ENCODE measurements at regions not wholly inside any gene's neighbourhood (a gene's known extent, or its start where the extent isn't known, plus 50 kb on each side); places are given as distances from the start of the nearest gene placed in this dataset.
"Not testable (repeated sequence)": the region's sequence is repeated elsewhere in the genome, so short reads cannot be mapped to it uniquely, and the experiment has no call there.

DNA sequence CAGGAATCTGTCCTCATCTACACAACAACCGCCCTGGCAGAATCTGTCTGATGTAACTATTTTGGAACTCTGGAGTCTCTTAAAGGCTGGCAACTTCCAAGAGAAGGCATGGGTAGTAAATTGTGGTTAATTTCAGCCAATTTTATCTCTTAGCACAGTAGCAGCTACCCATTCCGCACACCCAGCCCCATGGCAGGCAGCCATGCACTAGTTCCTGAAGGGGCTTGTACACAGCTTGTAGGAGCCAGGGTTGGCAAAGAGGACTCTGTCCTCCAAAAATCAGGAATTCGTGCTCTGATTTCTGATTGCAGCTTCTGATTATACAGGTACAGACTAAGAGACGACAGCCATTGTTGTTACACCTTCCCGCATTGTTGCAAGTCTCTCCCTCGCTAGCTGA lies 155.9 kb downstream of the RNF144B start:
- Histone ChIP-seq H3K9me3 (ENCODE audit: control insufficient read depth in 1 of 2, insufficient read depth in 1 of 2, low read length in 2 of 2) (peaks cover 10 to 11% of the 10 kb centered on the region in 2 experiments), H3K4me1 (ENCODE audit: insufficient read depth, low read length) (no peaks in the 10 kb centered on the region), H3K36me3 (ENCODE audit: insufficient read depth, low read length) (no peaks in the 10 kb centered on the region), H3K4me3 (ENCODE audit: low read length) (no peak overlapping the region), H3K27ac (ENCODE audit: low read depth in 1 of 2, low read length in 2 of 2) (no peak overlapping the region), H3K27me3 (ENCODE audit: control insufficient read depth in 1 of 2, insufficient read depth in 2 of 2, low read length in 2 of 2) (peaks cover 0 to 2% of the 10 kb centered on the region in 2 experiments)
- ATAC-seq (ENCODE audit: poor library complexity), result no peak
- Mint-ChIP-seq H3K27me3 (peaks cover 26% of the 10 kb centered on the region), H3K4me3 (no peak overlapping the region), H3K4me1 (ENCODE audit: low read depth) (no peaks in the 10 kb centered on the region), H3K36me3 (ENCODE audit: low read depth) (no peaks in the 10 kb centered on the region), H3K27ac (no peak overlapping the region), H3K9me3 (peaks cover 12% of the 10 kb centered on the region)
- TF ChIP-seq, protein P1, sequence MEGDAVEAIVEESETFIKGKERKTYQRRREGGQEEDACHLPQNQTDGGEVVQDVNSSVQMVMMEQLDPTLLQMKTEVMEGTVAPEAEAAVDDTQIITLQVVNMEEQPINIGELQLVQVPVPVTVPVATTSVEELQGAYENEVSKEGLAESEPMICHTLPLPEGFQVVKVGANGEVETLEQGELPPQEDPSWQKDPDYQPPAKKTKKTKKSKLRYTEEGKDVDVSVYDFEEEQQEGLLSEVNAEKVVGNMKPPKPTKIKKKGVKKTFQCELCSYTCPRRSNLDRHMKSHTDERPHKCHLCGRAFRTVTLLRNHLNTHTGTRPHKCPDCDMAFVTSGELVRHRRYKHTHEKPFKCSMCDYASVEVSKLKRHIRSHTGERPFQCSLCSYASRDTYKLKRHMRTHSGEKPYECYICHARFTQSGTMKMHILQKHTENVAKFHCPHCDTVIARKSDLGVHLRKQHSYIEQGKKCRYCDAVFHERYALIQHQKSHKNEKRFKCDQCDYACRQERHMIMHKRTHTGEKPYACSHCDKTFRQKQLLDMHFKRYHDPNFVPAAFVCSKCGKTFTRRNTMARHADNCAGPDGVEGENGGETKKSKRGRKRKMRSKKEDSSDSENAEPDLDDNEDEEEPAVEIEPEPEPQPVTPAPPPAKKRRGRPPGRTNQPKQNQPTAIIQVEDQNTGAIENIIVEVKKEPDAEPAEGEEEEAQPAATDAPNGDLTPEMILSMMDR (IDR thresholded peaks at IDR 0.05), result no peak
- intact Hi-C loops (cut with DNase I, micrococcal nuclease), result no loop called here
- POLR2A ChIA-PET, result no interaction called here
- DNase-seq, result no peak
- CTCF ChIA-PET, result no interaction called here

DNA sequence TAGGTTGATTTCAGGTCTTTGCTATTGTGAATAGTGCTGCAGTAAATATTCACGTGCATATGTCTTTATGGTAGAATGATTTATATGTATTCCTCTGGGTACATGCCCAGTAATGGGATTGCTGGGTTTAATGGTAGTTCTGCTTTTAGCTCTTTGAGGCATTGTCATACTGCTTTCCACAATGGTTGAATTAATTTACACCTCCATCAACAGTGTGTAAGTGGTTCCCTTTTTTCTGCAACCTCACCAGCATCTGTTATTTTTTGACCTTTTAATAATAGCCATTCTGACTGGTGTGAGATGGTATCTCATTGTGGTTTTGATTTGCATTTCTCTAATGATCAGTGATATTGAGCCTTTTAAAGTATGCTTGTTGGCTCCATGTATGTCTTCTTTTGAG lies 158.0 kb downstream of the RNF144B start:
- H3K4me3 ChIP-seq (ENCODE audit: low read length); H3K27me3 ChIP-seq (ENCODE audit: control insufficient read depth in 1 of 2, insufficient read depth in 2 of 2, low read length in 2 of 2); H3K4me1 ChIP-seq (ENCODE audit: insufficient read depth, low read length); H3K4me3 Mint-ChIP-seq; H3K36me3 Mint-ChIP-seq (ENCODE audit: low read depth); CTCF ChIA-PET; H3K36me3 ChIP-seq (ENCODE audit: insufficient read depth, low read length); ATAC-seq (ENCODE audit: poor library complexity); H3K4me1 Mint-ChIP-seq (ENCODE audit: low read depth); intact Hi-C loops (cut with DNase I, micrococcal nuclease); POLR2A ChIA-PET; H3K27ac ChIP-seq (ENCODE audit: low read depth in 1 of 2, low read length in 2 of 2); DNase-seq; H3K27ac Mint-ChIP-seq: not testable (repeated sequence)
- H3K27me3 Mint-ChIP-seq, result peaks cover 10% of the 10 kb centered on the region
- peaks cover 12% of the 10 kb centered on the region for H3K9me3 Mint-ChIP-seq
- peaks cover 10 to 11% of the 10 kb centered on the region in 2 experiments for H3K9me3 ChIP-seq (ENCODE audit: control insufficient read depth in 1 of 2, insufficient read depth in 1 of 2, low read length in 2 of 2)

DNA sequence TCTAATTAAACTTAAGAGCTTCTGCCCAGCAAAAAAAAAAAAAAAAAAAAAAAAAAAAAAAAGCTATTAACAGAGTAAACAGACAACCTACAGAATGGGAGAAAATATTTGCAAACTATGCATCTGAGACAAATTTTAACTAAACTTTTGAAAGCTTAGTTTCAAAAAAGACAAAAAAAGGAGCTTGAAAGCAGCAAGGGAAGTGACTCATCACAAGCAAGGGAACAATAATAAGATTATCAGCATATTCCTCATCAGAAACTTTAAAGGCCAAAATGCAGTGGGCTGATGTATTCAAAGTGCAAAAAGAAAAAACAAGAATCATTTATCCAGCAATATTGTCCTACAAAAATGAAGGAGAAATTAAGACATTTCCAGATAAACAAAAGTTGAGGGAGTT lies 158.6 kb downstream of the RNF144B start:
- no peaks in the 10 kb centered on the region for H3K36me3 Mint-ChIP-seq (ENCODE audit: low read depth)
- CTCF ChIA-PET, result no interaction called here
- POLR2A ChIA-PET, result no interaction called here

DNA sequence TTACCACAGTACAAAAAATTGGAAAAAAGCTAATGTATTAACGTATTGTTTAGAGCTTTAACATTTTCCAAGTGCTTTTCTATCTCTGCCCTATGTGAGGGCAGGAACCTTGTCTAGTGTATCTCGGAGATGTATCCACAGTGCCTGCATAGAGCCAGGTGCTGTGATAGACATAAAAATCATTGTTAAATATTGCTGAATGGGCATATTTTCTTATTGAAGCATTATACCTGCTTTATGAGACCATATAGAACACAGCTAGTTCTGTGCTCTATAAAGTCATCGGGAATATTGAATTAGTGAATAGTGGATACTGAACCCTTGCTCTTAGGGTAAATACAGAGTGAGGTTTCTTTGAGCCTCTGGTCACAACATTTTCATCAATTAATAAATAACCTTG lies 163.0 kb downstream of the RNF144B start:
- H3K36me3 ChIP-seq (ENCODE audit: insufficient read depth, low read length), result no peaks in the 10 kb centered on the region
- intact Hi-C loops (cut with DNase I, micrococcal nuclease), result no loop called here
- DNase-seq (no peak), ATAC-seq (ENCODE audit: poor library complexity) (no peak)
- peaks cover 21% of the 10 kb centered on the region for H3K27me3 Mint-ChIP-seq
- no peak overlapping the region for H3K4me3 ChIP-seq (ENCODE audit: low read length)
- no peak overlapping the region for H3K4me3 Mint-ChIP-seq
- ChIA-PET CTCF (no interaction called here), POLR2A (no interaction called here)
- H3K27ac ChIP-seq (ENCODE audit: low read depth in 1 of 2, low read length in 2 of 2), result no peak overlapping the region
- TF ChIP-seq, protein P1 (IDR thresholded peaks at IDR 0.05), result no peak
- H3K4me1 Mint-ChIP-seq (ENCODE audit: low read depth), result no peaks in the 10 kb centered on the region
- H3K36me3 Mint-ChIP-seq (ENCODE audit: low read depth), result no peaks in the 10 kb centered on the region
- H3K9me3 Mint-ChIP-seq, result no peaks in the 10 kb centered on the region
- no peak overlapping the region for H3K27ac Mint-ChIP-seq
- H3K9me3 ChIP-seq (ENCODE audit: control insufficient read depth in 1 of 2, insufficient read depth in 1 of 2, low read length in 2 of 2), result no peaks in the 10 kb centered on the region
- no peaks in the 10 kb centered on the region for H3K4me1 ChIP-seq (ENCODE audit: insufficient read depth, low read length)
- H3K27me3 ChIP-seq (ENCODE audit: control insufficient read depth in 1 of 2, insufficient read depth in 2 of 2, low read length in 2 of 2), result no peaks in the 10 kb centered on the region

More for the DNA sequence above, 158.6 kb downstream of the RNF144B start:
- no peak for ATAC-seq (ENCODE audit: poor library complexity)
- DNase-seq, result no peak
- Histone ChIP-seq H3K4me1 (ENCODE audit: insufficient read depth, low read length) (no peaks in the 10 kb centered on the region), H3K4me3 (ENCODE audit: low read length) (no peak overlapping the region), H3K27me3 (ENCODE audit: control insufficient read depth in 1 of 2, insufficient read depth in 2 of 2, low read length in 2 of 2) (peaks cover 0 to 2% of the 10 kb centered on the region in 2 experiments), H3K36me3 (ENCODE audit: insufficient read depth, low read length) (no peaks in the 10 kb centered on the region), H3K27ac (ENCODE audit: low read depth in 1 of 2, low read length in 2 of 2) (no peak overlapping the region), H3K9me3 (ENCODE audit: control insufficient read depth in 1 of 2, insufficient read depth in 1 of 2, low read length in 2 of 2) (peaks cover 10 to 11% of the 10 kb centered on the region in 2 experiments)
- H3K27me3 Mint-ChIP-seq, result peaks cover 12% of the 10 kb centered on the region
- no peak overlapping the region for H3K4me3 Mint-ChIP-seq
- H3K9me3 Mint-ChIP-seq, result peaks cover 12% of the 10 kb centered on the region
- intact Hi-C loops (cut with DNase I, micrococcal nuclease), result no loop called here
- no peak overlapping the region for H3K27ac Mint-ChIP-seq
- H3K4me1 Mint-ChIP-seq (ENCODE audit: low read depth), result no peaks in the 10 kb centered on the region
- TF ChIP-seq, protein P1 (IDR thresholded peaks at IDR 0.05), result no peak

Data from CD4-positive, alpha-beta T cell (primary cell).